Stimulated activated CD8-positive, alpha-beta memory T cell treated with anti-CD3 and anti-CD28 coated beads, Interleukin-15, amount 100 ng/mL, for 48 hours (primary cell): ENCODE measurements at regions not wholly inside any gene's neighbourhood (a gene's known extent, or its start where the extent isn't known, plus 50 kb on each side); places are given as distances from the start of the nearest gene placed in this dataset.
"Not testable (repeated sequence)": the region's sequence is repeated elsewhere in the genome, so short reads cannot be mapped to it uniquely, and the experiment has no call there.

ENCODE experiments used
- DNase-seq, 2 donors: peaks; one replicate each; pipeline ENCODE4 v3.0.0-alpha.2; 2020; ENCODE audit warnings: low read depth in 2 of 2

GRCh38 chr7:13092708-13093005 is 405.2 kb downstream of the ARL4A start:
- no peak for DNase-seq

GRCh38 chr7:13093160-13093559 is 405.7 kb downstream of the ARL4A start:
- DNase-seq = no peak

GRCh38 chr7:13097499-13097898 is 410.1 kb downstream of the ARL4A start:
- no peak for DNase-seq

DNA sequence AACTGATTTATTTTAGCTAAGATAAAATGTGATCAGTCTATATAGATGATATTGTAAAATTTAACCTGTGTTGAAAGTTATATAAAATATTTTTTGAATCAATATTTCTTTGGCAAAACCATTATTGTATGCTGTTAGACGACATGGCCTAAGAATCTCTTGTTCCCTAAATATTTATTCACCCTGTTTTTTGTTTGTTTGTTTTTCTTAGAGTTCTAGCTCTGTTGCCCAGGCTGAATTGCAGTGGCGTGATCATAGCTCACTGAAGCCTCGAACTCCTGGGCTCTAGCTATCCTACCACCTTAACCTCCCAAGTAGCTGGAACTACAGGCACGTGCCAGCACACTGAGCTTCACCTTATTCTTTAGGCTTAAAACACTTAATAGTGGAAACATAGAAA is 410.7 kb downstream of the ARL4A start:
- no peak for DNase-seq

DNA sequence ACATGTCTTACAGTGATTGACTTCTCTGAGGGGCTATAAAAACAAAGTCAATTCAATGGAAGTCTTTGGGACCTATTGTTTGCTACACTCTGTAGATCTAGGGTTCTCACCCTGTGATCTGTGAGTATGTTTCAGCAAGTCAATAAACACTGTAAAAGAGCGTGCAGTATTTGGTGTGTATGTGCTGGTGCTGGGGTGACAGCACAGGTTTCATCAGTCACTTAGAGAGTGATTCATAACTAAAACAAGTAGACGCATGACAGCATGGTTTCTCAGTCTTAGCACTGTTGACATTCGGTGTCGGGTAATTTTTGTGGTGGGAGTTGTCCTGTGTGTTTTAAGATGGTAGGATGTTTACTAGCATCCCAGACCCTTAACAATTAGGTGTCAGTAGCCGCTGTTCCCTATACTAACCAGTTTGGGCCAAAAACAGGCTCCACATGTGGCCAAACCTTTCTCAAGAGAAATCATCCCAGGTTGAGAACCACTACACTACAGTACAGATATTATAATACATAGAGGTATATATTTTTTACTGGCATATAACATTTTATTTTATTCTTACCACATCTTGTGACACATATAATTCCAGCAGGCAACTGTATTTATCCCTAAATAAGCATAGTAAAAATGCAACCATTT is 411.8 kb downstream of the ARL4A start:
- DNase-seq = no peak

DNA sequence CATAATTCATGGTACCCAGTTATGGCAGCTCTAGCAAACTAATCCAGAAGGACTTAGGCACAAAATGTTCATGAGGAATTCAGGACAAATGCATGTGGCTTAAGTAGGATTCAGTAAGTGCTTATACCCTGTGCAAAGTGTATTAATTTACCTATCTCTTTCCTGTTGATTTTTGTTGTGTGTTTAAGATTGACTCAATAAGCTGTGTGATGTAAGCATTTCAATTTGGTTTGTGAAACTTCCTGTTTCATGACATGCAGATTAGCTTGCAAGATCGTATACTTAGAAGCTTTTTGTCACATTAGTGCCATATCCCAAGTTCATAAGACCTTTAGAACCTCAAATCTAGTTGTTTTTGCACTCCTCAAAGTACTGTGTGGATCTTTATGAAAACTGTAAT is 416.7 kb downstream of the ARL4A start:
- DNase-seq = no peak

GRCh38 chr7:13105209-13105608 is 417.8 kb downstream of the ARL4A start:
- no peak for DNase-seq

DNA sequence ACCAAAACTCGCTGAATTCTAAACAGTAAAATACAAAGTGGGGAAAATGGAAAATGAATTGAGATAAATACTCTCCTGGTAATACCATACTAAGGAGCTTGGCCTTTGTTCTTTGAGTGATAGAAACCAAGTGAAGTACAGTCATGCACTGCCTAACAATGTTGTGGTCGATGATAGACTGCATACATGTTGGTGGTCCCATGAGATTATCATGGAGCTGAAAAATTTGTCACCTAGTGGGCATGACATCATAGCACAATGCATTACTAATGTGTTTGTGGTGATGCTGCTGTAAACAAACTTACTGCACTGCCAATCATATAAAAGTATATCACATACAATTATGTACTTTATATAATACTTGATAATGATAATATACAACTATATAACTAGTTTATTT is 419.1 kb downstream of the ARL4A start:
- DNase-seq = no peak

DNA sequence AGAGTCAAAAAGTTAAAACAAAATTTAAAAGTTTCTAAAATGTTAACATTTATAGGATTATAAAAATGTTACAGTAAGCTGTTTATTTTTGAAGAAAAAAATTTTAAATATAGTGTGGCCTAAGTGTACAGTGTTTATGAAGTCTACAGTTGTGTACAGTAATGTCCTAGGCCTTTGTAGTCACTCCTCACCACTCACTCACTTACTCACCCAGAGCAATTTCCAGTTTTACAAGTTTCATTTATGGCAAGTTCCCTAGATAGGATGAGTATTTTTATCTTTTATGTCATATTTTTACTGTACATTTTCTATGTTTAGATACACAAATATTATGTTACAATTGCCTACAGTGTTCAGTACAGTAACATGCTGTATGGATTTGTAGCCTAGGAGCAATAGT is 419.9 kb downstream of the ARL4A start:
- no peak for DNase-seq

DNA sequence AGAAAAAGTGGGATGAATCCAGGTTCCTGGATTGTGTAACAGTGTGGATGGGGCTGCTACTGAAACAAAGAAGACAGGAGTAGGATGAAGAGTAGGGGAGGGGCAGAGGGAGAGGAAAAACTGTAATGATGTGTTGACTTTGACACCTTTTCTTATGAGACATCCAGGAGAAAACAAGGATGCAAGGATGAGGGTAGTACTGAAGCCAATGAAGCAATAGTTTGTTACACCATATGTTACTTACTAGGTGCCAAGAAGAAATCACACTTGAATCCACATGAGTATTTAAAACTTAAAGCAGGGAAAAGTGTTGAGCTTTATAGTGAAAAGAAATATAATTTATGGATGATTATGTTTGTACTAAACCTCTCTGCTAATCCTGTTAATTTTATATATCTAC is 420.6 kb downstream of the ARL4A start:
- DNase-seq = no peak

- DNase-seq = no peak
These were observed 421.8 kb downstream of the ARL4A start for GRCh38 chr7:13109201-13109600.

- DNase-seq = no peak
These were observed 422.7 kb downstream of the ARL4A start for GRCh38 chr7:13110107-13110506.

- no peak for DNase-seq
These were observed 423.8 kb downstream of the ARL4A start for GRCh38 chr7:13111230-13111629.

GRCh38 chr7:13114240-13114639 is 426.8 kb downstream of the ARL4A start:
- not testable (repeated sequence) for DNase-seq

GRCh38 chr7:13115157-13115772 is 427.8 kb downstream of the ARL4A start:
- DNase-seq = no peak

DNA sequence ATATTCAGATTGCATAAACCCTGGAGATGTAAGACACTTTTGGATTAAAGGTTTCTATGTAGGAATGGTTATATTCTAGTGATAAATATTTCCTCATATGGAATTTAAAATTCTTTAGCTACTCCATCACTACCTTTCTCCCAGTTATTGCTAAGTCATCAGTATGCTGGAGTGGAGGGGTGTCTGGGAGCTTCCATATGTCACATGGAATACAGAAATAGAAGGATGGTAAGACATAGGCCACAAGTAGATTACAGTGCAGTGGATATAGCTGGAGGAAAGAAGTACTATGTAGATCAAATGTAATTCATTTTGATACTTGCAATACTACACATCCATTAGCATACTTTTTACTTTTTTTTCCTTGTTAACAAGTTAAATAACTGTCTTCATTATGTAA is 428.4 kb downstream of the ARL4A start:
- DNase-seq = no peak

DNA sequence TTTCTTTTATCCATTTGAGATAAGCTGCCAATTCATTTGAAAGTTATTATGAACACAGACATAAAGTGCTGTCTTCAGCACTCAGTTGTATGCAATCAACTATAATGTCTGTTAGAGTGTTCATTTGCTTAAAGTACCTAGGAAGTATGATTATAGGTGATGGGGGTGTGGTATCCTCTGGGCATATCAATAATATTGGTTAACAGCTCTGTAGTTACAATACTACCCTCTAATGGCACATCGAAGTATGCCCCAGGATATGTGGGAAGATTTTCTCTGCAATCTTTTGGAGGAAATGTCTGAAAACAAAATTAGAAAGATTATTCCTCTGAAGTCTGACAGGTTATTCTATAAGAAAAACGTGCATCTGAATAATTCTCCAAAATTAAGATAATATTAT is 429.7 kb downstream of the ARL4A start:
- no peak for DNase-seq

DNA sequence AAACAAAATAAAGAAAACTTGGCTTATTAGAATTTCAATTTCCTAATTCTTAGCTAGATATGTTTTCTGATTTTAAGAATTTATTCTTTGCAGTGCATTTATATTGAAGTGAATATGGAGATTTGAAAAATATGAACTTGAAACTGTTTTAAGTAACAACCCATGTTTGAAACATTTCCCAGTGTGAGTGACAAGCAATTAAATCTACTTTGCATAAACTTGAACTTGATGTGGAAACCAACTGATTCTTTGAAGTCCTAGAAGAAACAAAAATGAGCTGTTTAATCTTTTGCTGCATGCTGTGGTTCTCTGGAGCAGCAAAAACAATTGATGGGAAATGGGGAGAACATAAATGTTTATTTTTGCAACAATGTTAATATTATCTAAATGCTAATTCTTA is 430.2 kb downstream of the ARL4A start:
- no peak for DNase-seq

DNA sequence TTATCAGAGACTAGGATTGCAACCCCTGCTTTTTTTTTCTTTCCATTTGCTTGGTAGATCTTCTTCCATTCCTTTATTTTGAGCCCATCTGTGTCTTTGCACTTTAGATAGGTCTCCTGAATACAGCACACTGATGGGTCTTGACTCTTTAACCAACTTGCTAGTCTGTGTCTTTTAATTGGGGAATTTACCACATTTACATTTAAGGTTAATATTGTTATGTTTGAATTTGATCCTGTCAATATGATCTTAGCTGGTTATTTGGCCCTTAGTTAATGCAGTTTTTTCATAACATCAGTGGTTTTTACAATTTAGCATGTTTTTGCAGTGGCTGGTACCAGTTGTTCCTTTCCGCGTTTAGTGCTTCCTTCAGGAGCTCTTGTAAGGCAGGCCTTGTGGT is 437.2 kb downstream of the ARL4A start:
- DNase-seq = not testable (repeated sequence)

GRCh38 chr7:13126347-13126746 is 438.9 kb downstream of the ARL4A start:
- DNase-seq = no peak

- DNase-seq = no peak
These were observed 442.9 kb downstream of the ARL4A start for GRCh38 chr7:13130321-13130720.

DNA sequence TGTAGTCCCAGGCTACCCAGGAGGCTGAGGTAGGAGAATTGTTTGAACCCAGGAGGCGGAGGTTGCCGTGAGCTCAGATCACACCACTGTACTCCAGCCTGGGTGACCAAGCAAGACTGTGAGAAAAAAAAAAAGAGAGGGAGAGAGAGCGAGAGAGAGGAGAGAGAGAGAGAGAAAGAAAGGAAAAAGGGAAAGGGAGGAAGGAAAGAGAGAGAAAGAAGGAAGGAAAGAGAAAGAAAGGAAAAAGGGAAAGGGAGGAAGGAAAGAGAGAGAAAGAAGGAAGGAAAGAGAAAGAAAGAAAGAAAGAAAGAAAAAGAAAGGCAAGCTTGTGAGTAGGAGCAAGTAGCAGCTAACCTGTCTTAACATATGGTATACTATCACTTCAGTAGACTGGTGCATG is 443.5 kb downstream of the ARL4A start:
- DNase-seq = not testable (repeated sequence)

DNA sequence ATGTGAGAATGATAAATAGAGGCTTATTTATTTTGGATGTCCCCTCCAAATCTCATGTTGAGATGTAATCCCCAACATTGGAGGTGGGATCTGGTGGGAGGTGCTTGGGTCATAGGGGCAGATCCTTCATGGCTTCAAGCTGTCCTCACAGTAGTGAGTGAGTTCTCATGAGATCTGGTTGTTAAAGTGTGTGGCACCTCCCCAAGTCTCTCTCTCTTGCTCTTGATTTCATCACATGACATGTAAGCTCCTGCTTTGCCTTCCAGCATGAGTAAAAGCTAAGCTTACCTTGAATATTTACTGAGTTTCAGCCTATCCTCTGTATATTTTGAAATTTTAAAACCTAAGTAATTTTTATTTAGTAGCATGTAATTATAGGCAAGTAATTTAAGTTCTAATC is 444.9 kb downstream of the ARL4A start:
- DNase-seq = no peak

- DNase-seq = not testable (repeated sequence)
These were observed 448.9 kb downstream of the ARL4A start for GRCh38 chr7:13136345-13136744.
